PC-9 (cell line): ENCODE measurements at regions not wholly inside any gene's neighbourhood (a gene's known extent, or its start where the extent isn't known, plus 50 kb on each side); places are given as distances from the start of the nearest gene placed in this dataset.
A peak's percentile ranks its signal among the peaks of the same experiment; 100 is the strongest.

ENCODE experiments used
- BruUV-seq: library from RNA; stranded (reverse); fragments of 400-500 nt; replicated peaks from 2 replicates; lab custom pipeline; 2021; lab: Mats Ljungman, UMichigan
- CTCF ChIA-PET: fragments of 300-600 bp; sonication (Branson Sonifier 250); formaldehyde crosslinking; loops from one replicate; lab custom pipeline; 2022; ENCODE audit warnings: antibody characterized with exemption; lab: Charles Lee
- POLR2A ChIA-PET: fragments of 300-600 bp; sonication (Branson Sonifier 250); formaldehyde crosslinking; loops from one replicate; lab custom pipeline; 2022; ENCODE audit warnings: antibody characterized with exemption; ENCODE audit not compliant: unreplicated experiment; lab: Charles Lee
- DNase-seq, 2 experiments: peaks; one replicate each; pipeline versions ENCODE4 v3.0.0 to v3.0.0-alpha.2; 2015 to 2022; ENCODE audit warnings: mixed read lengths in 1 of 2
- H2AFZ ChIP-seq: fragments of 200-600 bp; sonication (generic); 2 replicates; pipeline ENCODE4 v1.8.1; 2017; ENCODE audit warnings: antibody characterized with exemption
- H3F3A ChIP-seq: fragments of 200-600 bp; sonication (generic); 2 replicates; pipeline ENCODE4 v1.8.1; 2017; ENCODE audit warnings: antibody characterized with exemption, mild to moderate bottlenecking, low read depth; ENCODE audit not compliant: insufficient read depth
- H3K27ac ChIP-seq: fragments of 200-600 bp; sonication (generic); 2 replicates; pipeline ENCODE4 v1.6.1; 2016; ENCODE audit warnings: mixed run types
- H3K27me3 ChIP-seq: fragments of 200-600 bp; sonication (generic); 2 replicates; pipeline ENCODE4 v1.6.1; 2016; ENCODE audit warnings: low read depth, mixed run types; ENCODE audit not compliant: insufficient read depth
- H3K36me3 ChIP-seq: fragments of 200-600 bp; sonication (generic); 2 replicates; pipeline ENCODE4 v1.6.1; 2016; ENCODE audit warnings: low read depth, mixed run types
- H3K4me1 ChIP-seq: fragments of 200-600 bp; sonication (generic); replicated peaks from 2 replicates; pipeline ENCODE4 v1.6.1; 2016; ENCODE audit warnings: mixed run types; ENCODE audit not compliant: insufficient read depth
- H3K4me2 ChIP-seq: fragments of 200-600 bp; sonication (generic); 2 replicates; pipeline ENCODE4 v1.6.1; 2017; ENCODE audit warnings: mixed run types
- H3K4me3 ChIP-seq: fragments of 200-600 bp; sonication (generic); 2 replicates; pipeline ENCODE4 v1.6.1; 2016; ENCODE audit warnings: mixed run types
- H3K79me2 ChIP-seq: fragments of 200-600 bp; sonication (generic); 2 replicates; pipeline ENCODE4 v1.6.1; 2017; ENCODE audit warnings: low read depth, mixed run types
- H3K9me2 ChIP-seq: fragments of 200-600 bp; sonication (generic); 2 replicates; pipeline ENCODE4 v1.8.1; 2017; ENCODE audit warnings: mild to moderate bottlenecking; ENCODE audit not compliant: insufficient read depth
- H3K9me3 ChIP-seq: fragments of 200-600 bp; sonication (generic); 2 replicates; pipeline ENCODE4 v1.8.1; 2016; ENCODE audit warnings: low read depth; ENCODE audit not compliant: insufficient read depth
- H4K20me1 ChIP-seq: fragments of 200-600 bp; sonication (generic); 2 replicates; pipeline ENCODE4 v1.8.1; 2017; ENCODE audit not compliant: insufficient read depth
- EZH2 ChIP-seq: fragments of 200-600 bp; sonication (generic); IDR thresholded peaks from 2 replicates; pipeline ENCODE4 v1.8.0; 2017; ENCODE audit warnings: antibody characterized with exemption, low read depth
- intact Hi-C: fragments of 100-400 bp; cut with micrococcal nuclease; formaldehyde crosslinking; loops from one replicate; pipeline ENCODE4 v1.10.0; 2022; ENCODE audit not compliant: unreplicated experiment
- TF ChIP-seq, protein P1 (sequence below): fragments of 200-600 bp; sonication (generic); conservative IDR thresholded peaks from 2 replicates; pipeline ENCODE4 v1.6.1; 2017; ENCODE audit warnings: mixed run types, antibody characterized with exemption, mild to moderate bottlenecking, moderate library complexity

DNA sequence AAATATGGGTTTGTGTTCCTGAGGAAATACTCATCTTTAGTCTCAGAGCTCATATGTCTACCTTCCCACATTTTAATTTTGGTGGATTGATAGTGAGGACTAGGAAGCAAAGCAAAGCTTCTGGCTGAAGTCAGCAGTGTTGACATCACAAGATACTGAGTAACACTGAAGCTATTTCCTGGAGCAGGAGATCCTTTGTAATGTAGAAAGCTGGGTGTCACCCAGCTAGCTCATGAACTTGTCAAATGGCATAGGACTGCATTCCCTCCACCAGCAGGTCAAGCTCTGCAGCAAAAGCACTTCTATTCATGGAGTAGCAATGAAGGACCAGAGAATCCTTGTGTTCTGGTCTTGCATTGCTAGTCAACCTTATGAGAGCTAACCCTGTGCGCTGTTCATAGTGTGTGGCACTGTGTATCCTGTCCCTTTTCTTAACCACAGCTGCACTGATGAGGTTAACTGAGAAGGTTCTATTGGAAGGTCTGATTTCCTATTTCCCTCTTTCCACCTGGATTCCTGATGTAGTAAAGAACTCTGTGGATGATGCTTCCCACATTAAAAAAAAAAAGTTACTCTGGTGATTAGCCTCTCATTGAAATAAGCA lies 94.8 kb upstream of the ZNF804B start:
- no peaks in the 10 kb centered on the region for H3K27me3 ChIP-seq
- peak; percentile 44 to 51 for DNase-seq
- H3K4me1 ChIP-seq: peaks cover 14% of the 10 kb centered on the region
- 0 out of 2 replicates have a peak, but pooled peaks cover 5% of the 10 kb centered on the region for H3F3A ChIP-seq
- no peaks in the 10 kb centered on the region for H3K9me3 ChIP-seq
- intact Hi-C loops: loop anchor here (10.0 kb wide), 1 partner anchor 440 kb away; the partner anchor contains the start of gene SRI
- H3K4me3 ChIP-seq: no peak overlapping the region
- H3K27ac ChIP-seq: no peak overlapping the region
- POLR2A ChIA-PET: interaction anchor here (0.6 to 0.7 kb wide), 2 partner anchors 69 to 187 kb away, joined by 5 read pairs; no protein-coding TSS in a partner anchor
- H3K9me2 ChIP-seq: no peaks in the 10 kb centered on the region
- no peak overlapping the region for H2AFZ ChIP-seq
- H4K20me1 ChIP-seq: no peaks in the 10 kb centered on the region
- CTCF ChIA-PET: interaction anchor here (0.8 kb wide), 1 partner anchor 421 kb away, joined by 3 read pairs; no protein-coding TSS in a partner anchor
- H3K79me2 ChIP-seq: no peaks in the 10 kb centered on the region
- H3K36me3 ChIP-seq: no peaks in the 10 kb centered on the region
- H3K4me2 ChIP-seq: no peak overlapping the region
- no peak for TF ChIP-seq EZH2
- TF ChIP-seq, protein P1, sequence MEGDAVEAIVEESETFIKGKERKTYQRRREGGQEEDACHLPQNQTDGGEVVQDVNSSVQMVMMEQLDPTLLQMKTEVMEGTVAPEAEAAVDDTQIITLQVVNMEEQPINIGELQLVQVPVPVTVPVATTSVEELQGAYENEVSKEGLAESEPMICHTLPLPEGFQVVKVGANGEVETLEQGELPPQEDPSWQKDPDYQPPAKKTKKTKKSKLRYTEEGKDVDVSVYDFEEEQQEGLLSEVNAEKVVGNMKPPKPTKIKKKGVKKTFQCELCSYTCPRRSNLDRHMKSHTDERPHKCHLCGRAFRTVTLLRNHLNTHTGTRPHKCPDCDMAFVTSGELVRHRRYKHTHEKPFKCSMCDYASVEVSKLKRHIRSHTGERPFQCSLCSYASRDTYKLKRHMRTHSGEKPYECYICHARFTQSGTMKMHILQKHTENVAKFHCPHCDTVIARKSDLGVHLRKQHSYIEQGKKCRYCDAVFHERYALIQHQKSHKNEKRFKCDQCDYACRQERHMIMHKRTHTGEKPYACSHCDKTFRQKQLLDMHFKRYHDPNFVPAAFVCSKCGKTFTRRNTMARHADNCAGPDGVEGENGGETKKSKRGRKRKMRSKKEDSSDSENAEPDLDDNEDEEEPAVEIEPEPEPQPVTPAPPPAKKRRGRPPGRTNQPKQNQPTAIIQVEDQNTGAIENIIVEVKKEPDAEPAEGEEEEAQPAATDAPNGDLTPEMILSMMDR: no peak
- BruUV-seq: no TSS peak

DNA sequence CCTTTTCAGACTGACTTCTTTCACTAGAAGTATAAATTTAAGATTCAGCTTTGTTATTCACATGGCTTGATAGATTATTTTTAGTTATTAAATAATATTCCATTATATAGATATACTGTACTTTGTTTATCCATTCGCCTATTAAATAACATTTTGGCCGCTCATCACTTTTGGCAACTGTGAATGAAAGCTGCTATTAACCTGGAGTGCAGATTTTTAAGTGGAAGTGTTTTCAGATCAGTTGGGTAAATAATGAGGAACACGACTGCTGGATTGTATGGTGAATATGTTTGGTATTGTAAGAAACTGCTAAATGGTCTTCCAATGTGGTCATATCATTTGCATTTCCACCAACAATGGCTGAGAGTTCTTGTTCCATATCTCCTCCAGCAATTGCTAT lies 97.6 kb upstream of the ZNF804B start:
- 0 out of 2 replicates have a peak, but pooled peaks cover 5% of the 10 kb centered on the region for H3F3A ChIP-seq
- H3K27ac ChIP-seq: no peak overlapping the region
- DNase-seq: no peak
- no peaks in the 10 kb centered on the region for H3K36me3 ChIP-seq
- no peaks in the 10 kb centered on the region for H4K20me1 ChIP-seq
- POLR2A ChIA-PET: no interaction called here
- no peak overlapping the region for H3K4me2 ChIP-seq
- H2AFZ ChIP-seq: no peak overlapping the region
- TF ChIP-seq, protein P1: no peak
- no peak for TF ChIP-seq EZH2
- H3K4me1 ChIP-seq: peaks cover 14% of the 10 kb centered on the region
- CTCF ChIA-PET: no interaction called here
- H3K79me2 ChIP-seq: no peaks in the 10 kb centered on the region
- no peaks in the 10 kb centered on the region for H3K9me2 ChIP-seq
- H3K27me3 ChIP-seq: no peaks in the 10 kb centered on the region
- intact Hi-C loops: loop anchor here (10.0 kb wide), 1 partner anchor 437 kb away; the partner anchor contains the start of gene SRI
- H3K9me3 ChIP-seq: no peaks in the 10 kb centered on the region
- H3K4me3 ChIP-seq: no peak overlapping the region
- no TSS peak for BruUV-seq

DNA sequence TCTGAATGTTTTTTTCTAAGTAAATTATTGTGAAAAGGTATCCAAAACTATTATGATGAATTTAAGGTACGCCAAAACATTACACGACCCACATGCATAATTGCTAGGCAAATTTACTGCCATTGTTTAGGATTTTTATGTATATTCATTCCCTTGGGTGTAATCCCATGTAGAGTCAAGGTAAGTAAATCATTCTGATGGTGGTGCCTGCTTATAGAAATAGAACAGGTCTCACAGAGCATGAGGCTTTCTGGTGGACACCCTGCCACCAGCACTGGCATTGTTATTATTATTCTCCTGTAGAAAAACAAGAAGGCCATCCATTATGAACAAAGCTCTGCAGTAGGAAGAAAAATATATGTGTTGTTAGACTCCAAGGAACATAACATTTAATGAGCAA lies 111.7 kb upstream of the ZNF804B start:
- CTCF ChIA-PET: no interaction called here
- no peaks in the 10 kb centered on the region for H3K9me3 ChIP-seq
- no peak overlapping the region for H3K4me3 ChIP-seq
- no peak for DNase-seq
- no peaks in the 10 kb centered on the region for H4K20me1 ChIP-seq
- H3K79me2 ChIP-seq: no peaks in the 10 kb centered on the region
- TF ChIP-seq, protein P1: no peak
- TF ChIP-seq EZH2: no peak
- no peaks in the 10 kb centered on the region for H3F3A ChIP-seq
- H3K27me3 ChIP-seq: no peaks in the 10 kb centered on the region
- H3K36me3 ChIP-seq: no peaks in the 10 kb centered on the region
- POLR2A ChIA-PET: no interaction called here
- H3K4me2 ChIP-seq: no peak overlapping the region
- H2AFZ ChIP-seq: no peak overlapping the region
- intact Hi-C loops: no loop called here
- no peaks in the 10 kb centered on the region for H3K4me1 ChIP-seq
- no TSS peak for BruUV-seq
- H3K9me2 ChIP-seq: no peaks in the 10 kb centered on the region; the same call in 1 of the 2 replicates
- H3K27ac ChIP-seq: no peak overlapping the region
